Neuron (in vitro differentiated cells): ENCODE measurements at regions not wholly inside any gene's neighbourhood (a gene's known extent, or its start where the extent isn't known, plus 50 kb on each side); places are given as distances from the start of the nearest gene placed in this dataset.

Source experiments
- H2AFZ ChIP-seq: one replicate; pipeline ENCODE4 v1.6.1; 2013; ENCODE audit warnings: low read depth, mild to moderate bottlenecking, inconsistent platforms, low read length, moderate library complexity
- H3K27me3 ChIP-seq: one replicate; pipeline ENCODE4 v1.6.1; 2013; ENCODE audit warnings: low read length; ENCODE audit not compliant: insufficient read depth
- H3K36me3 ChIP-seq: one replicate; pipeline ENCODE4 v1.6.1; 2013; ENCODE audit warnings: low read length; ENCODE audit not compliant: insufficient read depth
- H3K4me1 ChIP-seq: one replicate; pipeline ENCODE4 v1.6.1; 2013; ENCODE audit warnings: low read length; ENCODE audit not compliant: insufficient read depth
- H3K4me3 ChIP-seq: 2 replicates; pipeline ENCODE4 v1.5.1; 2013; ENCODE audit warnings: mild to moderate bottlenecking, low read length, moderate library complexity
- H3K9me3 ChIP-seq: one replicate; pipeline ENCODE4 v1.6.1; 2013; ENCODE audit warnings: low read length

DNA sequence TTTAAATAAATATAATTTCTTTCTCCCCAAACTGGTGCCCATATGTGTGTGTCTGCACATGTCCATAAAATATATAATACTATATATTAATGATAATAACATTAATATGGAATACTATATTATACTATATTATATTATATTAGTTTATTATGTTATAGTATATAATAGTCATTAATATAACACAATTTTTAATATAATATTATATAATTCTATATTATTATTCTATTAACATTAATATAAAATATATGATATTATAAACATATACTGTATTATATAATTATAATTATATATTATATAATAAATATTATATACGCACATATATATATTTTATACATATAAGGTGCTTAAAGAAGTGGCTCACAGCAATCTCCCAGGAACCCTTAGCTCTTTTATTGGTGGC lies 513.0 kb upstream of the CDH11 start:
- Histone ChIP-seq H3K4me3 (no peak overlapping the region), H3K4me1 (no peaks in the 10 kb centered on the region), H3K9me3 (no peaks in the 10 kb centered on the region), H2AFZ (no peak overlapping the region), H3K27me3 (no peaks in the 10 kb centered on the region), H3K36me3 (no peaks in the 10 kb centered on the region)

DNA sequence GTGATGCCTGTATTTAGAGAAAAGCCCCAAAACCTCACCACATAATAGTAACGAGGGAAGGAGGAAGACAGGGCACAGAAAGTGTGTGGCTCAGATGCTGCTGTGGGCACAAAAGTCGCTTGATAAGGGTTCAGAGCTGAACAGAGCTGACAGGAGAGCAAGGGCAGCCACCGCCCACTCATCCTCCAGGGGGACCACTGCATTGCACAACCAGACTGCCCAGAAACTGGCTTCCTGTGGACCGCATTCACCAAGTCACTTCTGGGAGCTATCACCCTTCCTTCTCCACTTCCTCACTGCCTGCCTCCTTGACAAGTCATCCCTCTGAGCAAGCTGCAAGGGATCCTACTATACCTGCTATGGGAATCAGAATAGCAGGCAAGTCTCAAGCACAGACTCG lies 512.4 kb upstream of the CDH11 start:
- H3K36me3 ChIP-seq = no peaks in the 10 kb centered on the region
- H3K4me1 ChIP-seq = no peaks in the 10 kb centered on the region
- H3K27me3 ChIP-seq = no peaks in the 10 kb centered on the region
- H3K9me3 ChIP-seq = no peaks in the 10 kb centered on the region
- no peak overlapping the region for H3K4me3 ChIP-seq
- H2AFZ ChIP-seq = no peak overlapping the region

DNA sequence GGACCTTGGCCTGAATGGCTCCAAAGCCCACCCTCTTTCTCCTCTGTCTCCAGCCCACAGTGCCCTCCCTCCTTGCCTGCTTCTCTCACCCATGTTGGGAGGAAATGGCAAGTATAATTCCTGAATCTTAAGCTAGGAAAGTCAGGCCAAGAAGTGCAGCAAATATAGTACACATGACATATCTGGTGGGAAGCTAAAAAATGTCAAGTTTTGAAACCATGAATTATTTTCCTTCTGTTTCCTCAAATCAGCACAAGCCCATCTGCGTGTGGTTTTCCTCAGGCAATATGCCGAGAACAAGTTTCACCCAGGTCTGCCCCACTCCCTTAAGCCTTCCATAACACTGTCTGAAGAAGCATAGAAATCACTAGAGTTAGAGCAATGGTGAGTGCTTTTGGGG lies 502.8 kb upstream of the CDH11 start:
- Histone ChIP-seq H3K4me1 (no peaks in the 10 kb centered on the region), H2AFZ (no peak overlapping the region), H3K4me3 (no peak overlapping the region)

DNA sequence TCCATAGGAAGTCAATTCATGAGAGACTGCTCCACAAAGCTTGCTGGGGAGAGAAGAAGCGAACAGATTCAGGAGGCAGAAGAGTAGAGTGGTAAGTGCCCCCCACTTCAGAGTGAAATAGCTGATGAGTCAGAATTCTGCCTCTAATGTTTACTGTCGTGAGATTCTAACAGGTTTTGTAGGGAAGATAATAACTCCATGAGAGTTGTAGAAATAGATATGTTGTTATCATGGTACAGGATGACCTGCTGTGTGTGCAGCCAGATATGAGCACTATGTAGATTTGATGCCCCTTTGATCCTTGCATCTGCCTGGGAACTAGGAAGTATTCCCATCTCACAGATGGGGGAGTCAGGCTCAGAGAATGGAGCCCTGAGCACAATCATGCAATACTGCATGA lies 502.4 kb upstream of the CDH11 start:
- Histone ChIP-seq H3K4me3 (no peak overlapping the region), H3K27me3 (no peaks in the 10 kb centered on the region), H2AFZ (no peak overlapping the region), H3K9me3 (no peaks in the 10 kb centered on the region), H3K36me3 (no peaks in the 10 kb centered on the region), H3K4me1 (no peaks in the 10 kb centered on the region)

More for the DNA sequence above, 502.8 kb upstream of the CDH11 start:
- no peaks in the 10 kb centered on the region for H3K27me3 ChIP-seq
- no peaks in the 10 kb centered on the region for H3K9me3 ChIP-seq
- H3K36me3 ChIP-seq = no peaks in the 10 kb centered on the region

DNA sequence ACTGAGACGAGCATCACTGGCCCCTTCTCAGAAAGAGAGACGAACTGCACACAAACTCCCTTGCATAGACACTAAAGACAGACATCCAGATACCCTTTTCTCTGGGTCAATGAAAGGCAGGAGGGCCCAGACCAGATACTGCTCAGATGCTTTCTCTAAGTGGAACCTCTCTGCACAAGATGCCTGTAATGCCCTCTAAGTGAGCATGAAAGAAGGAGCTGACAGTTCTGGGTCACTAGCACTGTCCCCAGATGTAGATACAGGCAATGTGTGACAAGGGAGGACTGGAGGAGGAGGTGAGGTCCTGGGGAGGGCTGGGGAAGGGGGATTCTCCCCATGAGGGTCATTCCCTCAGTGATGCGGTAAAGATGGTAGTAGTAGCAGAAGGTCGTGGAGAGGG lies 501.0 kb upstream of the CDH11 start:
- no peaks in the 10 kb centered on the region for H3K4me1 ChIP-seq
- no peaks in the 10 kb centered on the region for H3K36me3 ChIP-seq
- H3K9me3 ChIP-seq = no peaks in the 10 kb centered on the region
- no peak overlapping the region for H2AFZ ChIP-seq
- no peak overlapping the region for H3K4me3 ChIP-seq
- no peaks in the 10 kb centered on the region for H3K27me3 ChIP-seq

DNA sequence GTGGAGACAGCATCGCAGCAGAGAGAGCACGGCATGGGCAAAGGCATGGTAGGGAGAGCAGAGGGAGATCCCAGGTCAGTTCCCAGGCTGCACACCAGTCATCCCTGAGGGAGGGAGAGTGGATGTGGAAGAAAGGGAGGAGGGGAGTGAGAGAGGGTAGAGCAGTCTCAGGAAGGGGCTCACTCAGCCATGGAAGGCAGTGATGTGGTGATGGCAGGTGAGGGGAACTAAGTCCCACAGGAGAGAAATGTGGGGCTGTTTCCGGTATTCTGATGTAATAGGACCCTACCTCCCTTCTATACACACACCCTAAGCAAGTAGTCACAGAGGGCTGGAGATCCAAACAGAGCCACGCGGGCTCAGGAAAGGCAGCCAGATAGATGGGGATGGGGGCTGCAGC lies 500.3 kb upstream of the CDH11 start:
- H2AFZ ChIP-seq = no peak overlapping the region
- H3K36me3 ChIP-seq = no peaks in the 10 kb centered on the region
- H3K4me1 ChIP-seq = no peaks in the 10 kb centered on the region
- no peaks in the 10 kb centered on the region for H3K9me3 ChIP-seq
- no peak overlapping the region for H3K4me3 ChIP-seq
- no peaks in the 10 kb centered on the region for H3K27me3 ChIP-seq

DNA sequence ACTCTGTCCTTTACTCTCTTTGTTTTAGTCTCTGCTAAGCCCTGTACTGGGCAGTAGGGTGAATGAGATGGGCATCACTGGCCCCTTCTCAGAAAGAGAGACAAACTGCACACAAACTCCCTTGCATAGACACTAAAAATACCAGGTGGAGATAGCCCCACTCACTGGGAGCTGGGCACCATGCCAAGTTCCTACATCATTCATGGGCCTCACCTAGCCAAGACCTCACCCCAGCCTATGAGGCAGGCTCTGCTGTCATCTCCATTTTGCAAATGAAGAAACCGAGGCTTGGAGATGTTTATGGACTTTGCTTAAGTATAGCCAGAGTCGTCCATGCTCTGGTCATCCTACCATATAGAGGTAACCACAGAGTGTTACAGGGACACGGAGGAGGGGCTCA lies 499.8 kb upstream of the CDH11 start:
- no peak overlapping the region for H2AFZ ChIP-seq
- no peaks in the 10 kb centered on the region for H3K36me3 ChIP-seq
- H3K4me3 ChIP-seq = no peak overlapping the region
- H3K9me3 ChIP-seq = no peaks in the 10 kb centered on the region
- no peaks in the 10 kb centered on the region for H3K4me1 ChIP-seq
- H3K27me3 ChIP-seq = no peaks in the 10 kb centered on the region

DNA sequence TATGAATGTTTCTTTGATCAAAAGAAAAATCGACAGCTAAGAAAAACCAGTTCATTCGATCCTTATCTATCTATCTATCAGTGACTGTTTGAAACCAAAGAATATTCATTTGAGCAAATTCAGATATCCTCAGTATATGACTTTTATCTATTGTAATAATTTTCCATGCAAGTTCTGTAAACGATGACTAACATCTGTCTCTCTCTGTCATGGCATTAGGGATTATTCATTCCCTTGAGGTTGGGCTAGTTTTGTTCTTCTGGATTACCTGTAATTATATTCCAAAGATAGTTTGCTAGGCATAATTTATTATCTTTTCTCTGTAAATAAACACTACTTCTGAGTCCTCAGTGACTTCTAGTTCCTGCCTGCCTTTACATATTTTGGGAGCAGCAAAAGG lies 497.7 kb upstream of the CDH11 start:
- Histone ChIP-seq H3K27me3 (no peaks in the 10 kb centered on the region), H3K36me3 (no peaks in the 10 kb centered on the region), H3K4me1 (no peaks in the 10 kb centered on the region), H3K9me3 (no peaks in the 10 kb centered on the region), H3K4me3 (no peak overlapping the region), H2AFZ (no peak overlapping the region)

DNA sequence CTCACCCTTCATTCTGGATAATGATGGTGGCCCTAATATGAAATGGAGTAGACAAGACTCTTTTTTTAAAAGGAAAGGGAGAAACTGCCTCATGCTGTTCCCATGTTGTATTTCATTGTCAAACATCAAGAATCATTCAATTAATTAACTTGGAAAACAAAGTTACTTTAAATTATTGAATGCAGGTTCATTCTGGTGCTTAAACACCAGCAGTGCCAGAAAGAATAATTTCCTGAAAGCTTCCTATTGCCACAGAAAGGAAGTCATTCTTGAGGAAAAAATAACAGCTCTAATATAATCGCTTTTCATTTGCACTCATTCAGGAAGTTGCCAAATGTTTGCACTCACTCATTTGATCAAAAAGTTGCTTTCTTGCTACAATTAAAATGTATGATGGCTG lies 497.1 kb upstream of the CDH11 start:
- Histone ChIP-seq H3K4me3 (no peak overlapping the region), H3K36me3 (no peaks in the 10 kb centered on the region), H3K27me3 (no peaks in the 10 kb centered on the region), H3K4me1 (no peaks in the 10 kb centered on the region), H2AFZ (no peak overlapping the region), H3K9me3 (no peaks in the 10 kb centered on the region)

DNA sequence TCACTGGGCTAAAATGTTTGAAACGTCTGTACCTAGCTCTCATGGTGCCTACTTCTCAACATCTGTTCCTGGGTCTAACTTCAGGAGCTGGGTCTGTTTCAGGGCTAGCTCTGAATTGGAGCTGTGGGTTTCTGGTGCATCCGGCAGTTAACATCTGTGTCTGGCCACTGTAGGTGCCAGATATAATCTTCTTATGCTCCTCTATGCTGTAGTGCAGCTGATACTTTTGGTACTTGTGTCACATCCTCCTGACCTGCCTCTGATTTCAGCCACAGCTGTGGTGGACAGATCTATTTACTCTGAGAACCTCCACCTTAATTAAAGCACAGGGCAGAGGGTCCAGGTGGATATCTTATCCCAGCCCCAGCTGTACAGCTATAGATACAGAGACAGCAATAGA lies 496.5 kb upstream of the CDH11 start:
- Histone ChIP-seq H3K9me3 (no peaks in the 10 kb centered on the region), H3K4me3 (no peak overlapping the region), H3K27me3 (no peaks in the 10 kb centered on the region), H3K4me1 (no peaks in the 10 kb centered on the region), H2AFZ (no peak overlapping the region), H3K36me3 (no peaks in the 10 kb centered on the region)

DNA sequence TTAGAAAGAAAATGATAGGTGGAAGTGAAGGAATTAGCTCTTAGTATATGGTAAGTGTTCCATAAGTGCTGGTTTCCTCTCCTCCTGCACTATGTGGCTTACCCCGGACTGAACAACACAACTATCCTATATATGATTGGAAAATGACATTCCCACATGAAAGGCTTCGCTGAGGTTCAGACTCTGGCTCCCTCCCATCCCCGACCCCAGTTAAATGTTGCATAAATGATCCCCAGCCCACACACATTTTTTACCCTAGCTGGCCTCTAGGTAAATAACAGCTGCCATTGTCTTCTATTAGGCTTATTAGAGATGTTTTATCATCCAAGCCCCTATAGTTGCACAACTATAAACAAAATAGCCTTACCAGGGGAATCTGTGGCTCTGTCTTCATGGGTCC lies 495.6 kb upstream of the CDH11 start:
- Histone ChIP-seq H3K36me3 (no peaks in the 10 kb centered on the region), H3K4me3 (no peak overlapping the region), H3K9me3 (no peaks in the 10 kb centered on the region), H3K4me1 (no peaks in the 10 kb centered on the region), H3K27me3 (no peaks in the 10 kb centered on the region), H2AFZ (no peak overlapping the region)

DNA sequence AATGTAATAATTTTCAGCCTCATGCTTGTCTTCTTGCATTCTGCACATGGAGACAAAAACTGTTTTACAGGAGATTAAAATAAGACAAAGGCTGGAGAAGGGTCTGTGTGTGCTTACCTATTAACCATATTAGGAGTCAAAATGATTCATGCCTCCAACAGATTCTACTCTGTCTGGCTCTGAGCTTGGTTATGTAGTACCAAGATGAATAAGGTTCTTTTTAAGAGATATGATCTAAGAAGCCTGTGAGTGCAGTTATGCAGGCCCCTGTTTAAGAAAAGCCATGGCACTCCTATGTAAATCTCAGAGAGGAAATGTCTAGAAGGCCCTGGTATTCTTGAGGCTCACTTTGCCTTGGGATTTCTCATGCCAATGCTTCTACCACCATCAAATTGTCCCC lies 486.6 kb upstream of the CDH11 start:
- Histone ChIP-seq H3K27me3 (no peaks in the 10 kb centered on the region), H3K4me1 (no peaks in the 10 kb centered on the region), H2AFZ (no peak overlapping the region), H3K9me3 (no peaks in the 10 kb centered on the region), H3K4me3 (no peak overlapping the region), H3K36me3 (no peaks in the 10 kb centered on the region)

DNA sequence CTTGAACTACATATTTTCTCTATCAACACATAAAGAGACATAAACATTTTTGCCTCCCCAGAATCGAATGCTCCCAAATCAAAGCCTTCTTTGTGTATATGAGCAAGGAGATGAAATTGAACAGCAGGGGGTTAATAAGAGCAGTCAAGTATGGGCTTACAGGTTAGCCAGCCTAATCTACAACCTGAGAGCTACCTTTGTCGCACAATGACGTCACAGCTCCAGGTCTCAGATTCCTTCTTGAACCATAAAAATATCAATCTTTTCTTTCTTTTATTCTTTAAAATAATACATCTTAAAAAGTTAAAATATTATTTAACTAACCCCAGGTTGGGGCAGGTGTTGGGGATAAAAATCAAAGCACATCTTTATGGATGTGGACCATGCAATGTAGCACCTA lies 482.9 kb upstream of the CDH11 start:
- H2AFZ ChIP-seq = no peak overlapping the region
- H3K4me3 ChIP-seq = no peak overlapping the region
- no peaks in the 10 kb centered on the region for H3K9me3 ChIP-seq
- no peaks in the 10 kb centered on the region for H3K27me3 ChIP-seq
- no peaks in the 10 kb centered on the region for H3K36me3 ChIP-seq
- peaks cover 9% of the 10 kb centered on the region for H3K4me1 ChIP-seq

DNA sequence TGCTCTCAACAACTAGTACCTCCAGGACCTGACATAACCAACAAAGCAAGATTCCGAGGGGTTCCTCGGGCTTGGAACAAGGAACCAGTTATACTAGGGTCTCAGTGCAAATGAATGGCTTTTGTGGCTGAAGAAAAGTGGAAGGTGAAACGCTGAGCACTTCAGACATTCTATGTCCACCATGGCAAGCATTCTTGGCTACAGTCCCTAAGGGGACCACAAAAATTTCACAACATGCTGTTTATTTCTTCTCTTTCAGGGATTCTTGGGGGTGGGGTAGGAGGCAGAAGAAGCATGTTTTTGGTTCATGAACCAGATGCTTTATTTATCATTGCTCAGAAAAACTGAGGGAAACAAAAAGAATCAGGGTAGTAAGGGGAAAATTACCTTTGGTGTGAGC lies 479.9 kb upstream of the CDH11 start:
- H3K36me3 ChIP-seq = no peaks in the 10 kb centered on the region
- H2AFZ ChIP-seq = no peak overlapping the region
- peaks cover 24% of the 10 kb centered on the region for H3K4me1 ChIP-seq
- no peaks in the 10 kb centered on the region for H3K27me3 ChIP-seq
- no peaks in the 10 kb centered on the region for H3K9me3 ChIP-seq
- H3K4me3 ChIP-seq = no peak overlapping the region
